Activated CD4-positive, alpha-beta memory T cell treated with anti-CD3 and anti-CD28 coated beads, Interleukin-2, amount 10 ng/mL, durations not matched to agents 7 days and 5 days (primary cell): ENCODE measurements at regions not wholly inside any gene's neighbourhood (a gene's known extent, or its start where the extent isn't known, plus 50 kb on each side); places are given as distances from the start of the nearest gene placed in this dataset.
"Not testable (repeated sequence)": the region's sequence is repeated elsewhere in the genome, so short reads cannot be mapped to it uniquely, and the experiment has no call there.

Experiments
- CTCF ChIA-PET: fragments of 350-600 bp; sonication (Branson Sonifier 250); formaldehyde crosslinking; loops from one replicate; lab custom pipeline; 2021; ENCODE audit warnings: antibody characterized with exemption, inconsistent platforms; lab: Charles Lee
- POLR2A ChIA-PET: fragments of 350-600 bp; sonication (Branson Sonifier 250); formaldehyde crosslinking; loops from one replicate; lab custom pipeline; 2021; ENCODE audit warnings: antibody characterized with exemption; lab: Charles Lee
- DNase-seq: peaks from one replicate; pipeline ENCODE4 v3.0.0-alpha.2; 2020
- H3K27ac Mint-ChIP-seq: one replicate; pipeline ENCODE4 v1.8.0; 2021; ENCODE audit warnings: mild to moderate bottlenecking, mixed read lengths
- H3K27me3 Mint-ChIP-seq: one replicate; pipeline ENCODE4 v1.8.0; 2021; ENCODE audit warnings: mixed read lengths
- H3K36me3 Mint-ChIP-seq: one replicate; pipeline ENCODE4 v1.8.0; 2021; ENCODE audit warnings: low read depth, mixed read lengths
- H3K4me1 Mint-ChIP-seq: one replicate; pipeline ENCODE4 v1.8.0; 2021; ENCODE audit warnings: mixed read lengths
- H3K4me3 Mint-ChIP-seq: one replicate; pipeline ENCODE4 v1.8.0; 2021; ENCODE audit warnings: mild to moderate bottlenecking, mixed read lengths
- H3K9me3 Mint-ChIP-seq: one replicate; pipeline ENCODE4 v1.8.0; 2021; ENCODE audit warnings: mixed read lengths

DNA sequence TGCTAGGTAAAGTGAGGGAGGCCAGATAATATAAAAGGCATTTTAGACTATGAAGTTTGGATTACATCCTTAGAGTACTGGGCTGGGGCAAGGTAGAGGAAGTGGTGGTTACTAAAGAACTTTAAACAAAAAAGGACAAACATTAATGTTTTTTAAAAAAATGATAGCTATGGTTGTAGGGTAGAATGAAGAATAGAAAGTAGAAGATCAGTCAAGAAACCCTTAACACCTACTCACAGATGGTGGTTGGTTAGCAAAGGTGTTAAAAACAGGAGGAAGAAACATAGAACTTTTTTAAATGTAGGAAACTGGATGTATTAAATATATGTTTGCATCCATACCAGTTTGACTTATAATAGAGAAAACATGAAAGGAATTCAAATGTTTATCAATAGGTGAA lies 80.7 kb upstream of the ELOVL5 start:
- CTCF ChIA-PET: no interaction called here
- no peak for DNase-seq
- H3K27ac Mint-ChIP-seq: no peak overlapping the region
- H3K27me3 Mint-ChIP-seq: no peaks in the 10 kb centered on the region
- no peak overlapping the region for H3K4me3 Mint-ChIP-seq
- H3K4me1 Mint-ChIP-seq: peaks cover 27% of the 10 kb centered on the region
- H3K9me3 Mint-ChIP-seq: no peaks in the 10 kb centered on the region
- no peaks in the 10 kb centered on the region for H3K36me3 Mint-ChIP-seq
- POLR2A ChIA-PET: interaction anchor here (1.2 kb wide), 1 partner anchor 364 kb away, joined by 3 read pairs; no protein-coding TSS in a partner anchor

DNA sequence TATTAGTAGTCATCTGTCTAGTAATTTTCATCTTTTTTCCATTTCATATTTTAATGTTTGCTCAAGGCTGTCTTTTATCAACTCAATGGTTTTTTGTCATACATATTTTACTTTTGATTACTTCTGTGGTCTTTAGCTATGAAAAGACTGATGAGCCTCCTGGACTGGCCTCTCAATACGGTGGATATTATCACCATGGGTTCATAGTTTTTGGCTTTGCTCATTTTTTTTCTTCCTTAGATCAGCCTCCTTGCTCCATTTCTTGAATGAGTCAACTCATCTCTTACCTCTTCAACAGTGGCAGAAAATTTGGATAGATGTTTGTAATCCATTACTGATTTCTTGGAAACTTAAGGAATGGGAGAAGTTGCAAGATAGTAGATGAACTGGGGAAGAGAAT lies 80.1 kb upstream of the ELOVL5 start:
- ChIA-PET CTCF (no interaction called here), POLR2A (interaction anchor here (1.2 kb wide), 1 partner anchor 364 kb away, joined by 3 read pairs; no protein-coding TSS in a partner anchor)
- H3K9me3 Mint-ChIP-seq: no peaks in the 10 kb centered on the region
- H3K4me3 Mint-ChIP-seq: no peak overlapping the region
- H3K27ac Mint-ChIP-seq: no peak overlapping the region
- H3K36me3 Mint-ChIP-seq: no peaks in the 10 kb centered on the region
- no peak for DNase-seq
- peaks cover 27% of the 10 kb centered on the region for H3K4me1 Mint-ChIP-seq
- H3K27me3 Mint-ChIP-seq: peaks cover 2% of the 10 kb centered on the region

DNA sequence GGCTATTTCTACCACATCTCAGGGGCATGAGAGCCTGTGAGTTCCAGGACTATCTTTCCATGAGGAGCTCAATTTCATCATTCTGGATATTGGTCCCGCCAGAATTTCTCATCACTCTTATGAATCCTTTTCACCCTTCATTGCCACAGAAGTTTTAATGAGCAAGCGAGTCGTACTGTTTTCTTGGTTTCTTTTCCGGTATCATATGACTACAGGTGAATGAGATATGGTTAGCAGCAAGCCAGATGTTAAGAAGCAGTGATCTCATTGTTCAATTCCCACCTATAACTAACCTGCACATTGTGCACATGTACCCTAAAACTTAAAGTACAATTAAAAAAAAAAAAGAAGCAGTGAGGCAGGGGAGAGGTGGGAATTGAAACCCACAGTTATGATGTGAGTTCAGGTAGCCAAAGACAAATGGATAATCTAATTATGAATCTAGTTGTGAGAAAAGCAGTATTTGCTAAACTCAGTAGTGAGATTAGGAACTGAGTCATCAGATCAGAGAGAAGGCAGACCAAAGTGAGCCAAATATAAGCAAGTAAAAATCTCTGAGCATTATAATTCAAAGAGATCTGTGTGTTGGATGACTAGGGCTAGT lies 78.0 kb upstream of the ELOVL5 start:
- peaks cover 24% of the 10 kb centered on the region for H3K4me1 Mint-ChIP-seq
- H3K9me3 Mint-ChIP-seq: no peaks in the 10 kb centered on the region
- no peak for DNase-seq
- no peak overlapping the region for H3K4me3 Mint-ChIP-seq
- ChIA-PET POLR2A (interaction anchor here (1.2 to 1.5 kb wide), 3 partner anchors 15 to 67 kb away, joined by 3 to 5 read pairs (median 3); no protein-coding TSS in a partner anchor), CTCF (interaction anchor here (0.9 to 1.7 kb wide), 4 partner anchors 10 to 256 kb away, joined by 3 to 5 read pairs (median 4); no protein-coding TSS in a partner anchor)
- no peaks in the 10 kb centered on the region for H3K36me3 Mint-ChIP-seq
- H3K27ac Mint-ChIP-seq: peak overlapping the region; percentile 28
- peaks cover 5% of the 10 kb centered on the region for H3K27me3 Mint-ChIP-seq

DNA sequence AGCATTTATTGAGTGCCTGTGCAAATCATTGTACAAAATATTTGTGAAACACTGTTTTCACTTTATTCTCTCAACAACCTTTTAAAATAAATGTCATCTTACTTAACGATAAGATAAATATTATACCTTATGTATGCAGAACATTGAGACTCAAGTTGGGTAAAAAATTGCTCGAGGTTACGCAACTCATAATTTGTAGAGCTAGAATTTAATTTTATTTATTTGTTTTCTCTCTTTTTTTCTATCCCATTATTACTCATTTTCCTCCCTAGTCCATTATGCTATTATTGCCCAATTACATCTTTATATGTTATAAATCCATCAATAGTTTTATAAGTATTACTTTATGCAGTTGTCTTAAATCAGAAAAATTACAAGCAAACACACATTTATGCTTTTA lies 77.4 kb upstream of the ELOVL5 start:
- ChIA-PET CTCF (interaction anchor here (1.0 kb wide), 1 partner anchor 11 kb away, joined by 4 read pairs; no protein-coding TSS in a partner anchor), POLR2A (interaction anchor here (1.3 kb wide), 1 partner anchor 32 kb away, joined by 3 read pairs; no protein-coding TSS in a partner anchor)
- no peak overlapping the region for H3K4me3 Mint-ChIP-seq
- peaks cover 20% of the 10 kb centered on the region for H3K4me1 Mint-ChIP-seq
- DNase-seq: no peak
- peaks cover 5% of the 10 kb centered on the region for H3K27me3 Mint-ChIP-seq
- H3K36me3 Mint-ChIP-seq: no peaks in the 10 kb centered on the region
- H3K9me3 Mint-ChIP-seq: no peaks in the 10 kb centered on the region
- no peak overlapping the region for H3K27ac Mint-ChIP-seq

DNA sequence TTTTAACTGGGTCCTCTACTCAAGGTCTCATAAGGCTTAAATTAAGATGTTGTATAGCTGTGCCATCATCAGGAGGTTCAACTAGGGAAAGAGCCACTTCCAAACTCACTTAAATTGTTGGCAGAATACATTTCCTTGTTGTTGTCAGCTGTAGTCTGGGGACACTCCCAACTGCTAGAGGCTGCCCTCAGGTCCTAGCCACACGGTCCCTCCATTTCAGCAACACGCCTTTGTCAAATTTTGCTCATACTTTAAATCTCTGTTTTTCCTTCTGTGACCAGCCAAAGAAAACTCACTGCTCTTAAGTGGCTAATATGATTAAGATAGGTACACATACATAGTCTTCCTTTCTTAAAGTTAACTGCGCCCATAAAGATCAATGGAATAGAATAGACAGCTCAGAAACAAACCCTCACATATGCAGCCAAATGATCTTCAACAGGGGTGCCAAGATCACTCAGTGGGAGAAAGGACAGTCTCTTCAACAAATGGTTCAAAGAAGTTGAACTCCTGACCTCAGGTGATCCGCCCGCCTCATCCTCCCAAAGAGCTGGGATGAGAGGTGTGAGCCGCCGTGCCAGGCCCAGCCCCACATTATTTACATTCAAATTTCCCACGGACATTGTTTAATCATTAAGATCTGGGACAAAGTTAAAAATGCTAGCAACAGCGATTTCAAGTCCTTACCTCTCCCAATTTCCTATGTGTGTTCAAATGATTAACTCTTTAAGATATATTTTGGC lies 76.4 kb upstream of the ELOVL5 start:
- ChIA-PET CTCF (interaction anchor here (1.0 kb wide), 1 partner anchor 12 kb away, joined by 3 read pairs; no protein-coding TSS in a partner anchor), POLR2A (no interaction called here)
- peaks cover 5% of the 10 kb centered on the region for H3K27me3 Mint-ChIP-seq
- DNase-seq: no peak
- no peaks in the 10 kb centered on the region for H3K36me3 Mint-ChIP-seq
- peaks cover 20% of the 10 kb centered on the region for H3K4me1 Mint-ChIP-seq
- H3K9me3 Mint-ChIP-seq: no peaks in the 10 kb centered on the region
- no peak overlapping the region for H3K4me3 Mint-ChIP-seq
- no peak overlapping the region for H3K27ac Mint-ChIP-seq

DNA sequence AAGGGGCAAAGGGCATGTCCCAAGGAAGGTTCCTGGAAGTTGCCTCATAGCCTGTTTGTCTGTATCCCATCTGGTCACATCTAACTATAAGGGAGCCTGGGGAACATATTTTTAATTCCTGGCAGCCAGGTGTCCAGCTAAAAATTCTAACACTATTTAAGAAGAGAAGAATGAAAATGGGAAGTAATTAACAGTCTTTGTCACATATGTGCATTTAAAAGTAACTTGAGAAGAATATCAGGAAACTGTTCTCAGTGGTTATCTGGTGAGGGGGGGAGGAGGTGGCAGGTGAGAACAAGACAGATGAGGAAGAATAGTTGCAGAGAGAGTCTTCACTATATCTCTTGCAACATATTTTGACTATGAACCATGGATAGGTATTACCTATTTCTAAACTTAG lies 75.5 kb upstream of the ELOVL5 start:
- Mint-ChIP-seq H3K4me1 (peaks cover 18% of the 10 kb centered on the region), H3K36me3 (no peaks in the 10 kb centered on the region), H3K27me3 (peaks cover 5% of the 10 kb centered on the region), H3K9me3 (no peaks in the 10 kb centered on the region), H3K4me3 (no peak overlapping the region), H3K27ac (no peak overlapping the region)
- POLR2A ChIA-PET: no interaction called here
- no peak for DNase-seq
- CTCF ChIA-PET: interaction anchor here (1.0 kb wide), 1 partner anchor 13 kb away, joined by 3 read pairs; no protein-coding TSS in a partner anchor

DNA sequence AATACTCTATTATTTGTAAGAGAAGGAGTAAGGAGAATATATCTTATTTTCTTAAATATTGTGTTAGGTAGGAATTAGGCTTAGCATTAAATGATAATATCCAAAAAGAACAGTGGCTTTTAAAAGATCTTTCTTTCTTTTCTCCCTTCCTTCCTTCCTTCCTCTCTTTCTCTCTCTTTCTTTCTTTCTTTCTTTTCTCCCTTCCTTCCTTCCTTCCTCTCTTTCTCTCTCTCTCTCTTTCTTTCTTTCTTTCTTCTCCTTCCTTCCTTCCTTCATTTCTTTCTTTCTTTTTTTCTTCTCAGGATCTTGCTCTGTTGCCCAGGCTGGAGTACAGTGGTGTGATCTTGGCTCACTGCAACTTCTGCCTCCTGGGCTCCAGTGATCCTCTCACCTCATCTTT lies 74.8 kb upstream of the ELOVL5 start:
- CTCF ChIA-PET, H3K27me3 Mint-ChIP-seq, H3K9me3 Mint-ChIP-seq, H3K36me3 Mint-ChIP-seq, H3K4me3 Mint-ChIP-seq, H3K27ac Mint-ChIP-seq, POLR2A ChIA-PET, DNase-seq: not testable (repeated sequence)
- H3K4me1 Mint-ChIP-seq: peaks cover 14% of the 10 kb centered on the region

DNA sequence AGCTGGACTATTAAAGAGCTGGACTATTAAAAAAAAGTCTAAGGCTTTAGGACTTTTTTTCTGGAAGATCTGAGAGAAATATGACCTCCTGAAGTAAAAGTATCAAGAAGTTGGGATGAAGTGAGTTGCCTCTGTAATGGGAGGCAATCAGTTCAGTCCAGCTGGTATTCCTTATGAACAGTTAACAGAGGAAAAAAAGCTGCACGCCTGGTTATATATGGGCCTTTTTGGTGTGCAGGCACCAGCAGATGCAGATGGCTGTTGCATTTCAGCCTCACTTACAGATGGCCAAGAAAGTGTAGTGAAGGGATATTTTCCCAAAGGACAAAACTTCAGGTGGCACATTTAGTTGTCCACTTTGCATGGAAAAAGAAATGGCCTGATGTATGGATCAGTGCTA lies 70.3 kb upstream of the ELOVL5 start:
- Mint-ChIP-seq H3K4me3 (no peak overlapping the region), H3K36me3 (no peaks in the 10 kb centered on the region), H3K9me3 (no peaks in the 10 kb centered on the region), H3K4me1 (no peaks in the 10 kb centered on the region), H3K27me3 (peaks cover 3% of the 10 kb centered on the region), H3K27ac (no peak overlapping the region)
- no peak for DNase-seq
- CTCF ChIA-PET: no interaction called here
- POLR2A ChIA-PET: no interaction called here

DNA sequence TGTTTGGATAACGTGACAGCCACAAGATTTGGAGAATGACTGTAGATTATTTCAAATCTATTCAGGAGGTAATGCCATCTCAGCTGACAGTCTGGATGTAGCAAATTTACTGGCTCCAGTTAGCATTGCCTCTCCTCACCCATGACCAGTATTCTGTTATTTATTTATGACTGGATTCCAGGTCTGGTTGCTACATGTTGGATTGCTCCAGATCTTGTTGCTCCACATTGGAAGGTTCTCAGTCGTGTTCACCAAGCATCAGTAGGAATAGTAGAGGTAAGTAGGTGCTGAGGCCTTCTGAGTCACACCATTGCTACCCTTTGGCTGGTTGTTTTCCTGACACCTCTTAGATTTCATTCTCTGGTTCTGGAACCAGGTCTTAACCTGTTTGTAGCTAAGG lies 69.5 kb upstream of the ELOVL5 start:
- peaks cover 3% of the 10 kb centered on the region for H3K27me3 Mint-ChIP-seq
- ChIA-PET POLR2A (no interaction called here), CTCF (interaction anchor here (0.6 kb wide), 1 partner anchor 119 kb away, joined by 4 read pairs; no protein-coding TSS in a partner anchor)

DNA sequence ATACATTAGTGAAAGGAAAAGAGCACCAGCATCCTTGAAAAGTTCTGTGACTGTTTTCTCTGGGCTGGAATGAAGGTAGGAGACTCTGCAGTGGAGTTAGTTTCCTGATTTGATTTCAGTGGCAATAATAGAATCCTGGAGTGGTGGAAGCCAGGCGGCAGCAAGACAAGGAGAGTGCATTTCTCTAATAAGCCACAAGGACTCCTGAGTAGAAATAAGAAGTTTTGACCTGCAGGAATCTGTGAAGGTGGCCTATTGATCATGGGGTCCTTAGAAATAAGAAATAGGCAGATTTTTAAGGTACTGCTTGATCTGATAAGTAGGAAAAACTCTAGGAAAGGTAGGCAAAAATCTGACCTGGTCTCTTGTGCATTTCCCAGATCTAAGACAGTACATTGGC lies 68.4 kb upstream of the ELOVL5 start:
- no peak overlapping the region for H3K27ac Mint-ChIP-seq
- no peak for DNase-seq
- H3K36me3 Mint-ChIP-seq: no peaks in the 10 kb centered on the region
- no peak overlapping the region for H3K4me3 Mint-ChIP-seq
- CTCF ChIA-PET: no interaction called here
- H3K9me3 Mint-ChIP-seq: no peaks in the 10 kb centered on the region
- H3K27me3 Mint-ChIP-seq: peaks cover 2% of the 10 kb centered on the region
- POLR2A ChIA-PET: no interaction called here
- H3K4me1 Mint-ChIP-seq: no peaks in the 10 kb centered on the region

More for the DNA sequence above, 69.5 kb upstream of the ELOVL5 start:
- Mint-ChIP-seq H3K36me3 (no peaks in the 10 kb centered on the region), H3K4me3 (no peak overlapping the region), H3K27ac (no peak overlapping the region), H3K9me3 (no peaks in the 10 kb centered on the region), H3K4me1 (no peaks in the 10 kb centered on the region)
- DNase-seq: no peak

DNA sequence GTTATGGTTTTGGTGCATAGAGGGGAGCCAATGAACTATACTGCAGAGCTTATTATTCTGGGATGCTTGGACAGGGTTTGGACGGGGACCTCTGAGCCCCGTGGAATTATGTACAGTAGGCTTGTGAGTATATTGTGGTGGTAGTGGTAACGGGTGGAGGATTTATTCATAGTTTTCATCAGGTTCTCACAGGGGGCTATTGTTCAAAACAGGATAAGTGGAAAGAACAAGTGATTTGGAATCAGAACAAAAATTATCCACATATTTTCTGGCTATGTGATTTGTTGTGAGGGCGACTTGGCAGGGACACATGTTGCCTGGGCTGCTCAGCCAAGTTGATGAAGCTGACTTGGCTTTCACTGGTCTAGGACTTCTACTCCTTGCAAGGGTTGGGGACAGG lies 64.6 kb upstream of the ELOVL5 start:
- H3K4me1 Mint-ChIP-seq: peaks cover 4% of the 10 kb centered on the region
- POLR2A ChIA-PET: no interaction called here

DNA sequence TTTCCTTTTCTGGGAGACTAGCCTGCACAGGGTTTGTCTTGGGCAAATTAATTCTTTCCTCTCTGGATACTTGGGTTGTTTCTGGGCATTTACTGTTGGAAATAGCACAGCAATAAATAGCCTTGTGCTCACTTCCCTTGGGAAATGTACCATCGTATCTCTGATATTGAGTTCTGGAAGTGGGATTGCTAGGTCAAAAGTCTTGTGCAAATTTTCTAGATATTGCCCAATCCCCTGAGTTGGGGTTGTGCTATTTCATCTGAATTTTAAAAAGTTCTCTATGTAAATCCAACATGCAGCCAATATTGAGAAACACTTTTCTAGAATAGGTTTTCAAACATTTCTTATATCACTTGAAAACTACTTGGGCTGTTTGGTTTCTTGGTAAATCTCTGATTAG lies 64.0 kb upstream of the ELOVL5 start:
- H3K4me1 Mint-ChIP-seq: peaks cover 4% of the 10 kb centered on the region
- H3K36me3 Mint-ChIP-seq: no peaks in the 10 kb centered on the region
- H3K27ac Mint-ChIP-seq: no peak overlapping the region
- no peak for DNase-seq
- ChIA-PET CTCF (interaction anchor here (5.3 kb wide), 1 partner anchor 241 kb away, joined by 56 read pairs; no protein-coding TSS in a partner anchor), POLR2A (no interaction called here)
- H3K27me3 Mint-ChIP-seq: peaks cover 2% of the 10 kb centered on the region
- H3K9me3 Mint-ChIP-seq: no peaks in the 10 kb centered on the region
- H3K4me3 Mint-ChIP-seq: no peak overlapping the region

More for the DNA sequence above, 64.6 kb upstream of the ELOVL5 start:
- Mint-ChIP-seq H3K4me3 (no peak overlapping the region), H3K27me3 (peaks cover 2% of the 10 kb centered on the region), H3K36me3 (no peaks in the 10 kb centered on the region), H3K9me3 (no peaks in the 10 kb centered on the region), H3K27ac (no peak overlapping the region)
- CTCF ChIA-PET: interaction anchor here (0.9 to 5.3 kb wide), 3 partner anchors 71 to 245 kb away, joined by 3 to 56 read pairs (median 3); no protein-coding TSS in a partner anchor
- no peak for DNase-seq
